ENCODE measurements at regions not wholly inside any gene's neighbourhood (a gene's known extent, or its start where the extent isn't known, plus 50 kb on each side); places are given as distances from the start of the nearest gene placed in this dataset.
A peak's percentile ranks its signal among the peaks of the same experiment; 100 is the strongest.

- Histone ChIP-seq H3K36me3 (ENCODE audit: control insufficient read depth, insufficient read depth, low read length) (no peaks in the 10 kb centered on the region), H3K4me1 (ENCODE audit: control insufficient read depth, insufficient read depth, low read length) (no peaks in the 10 kb centered on the region), H3K4me3 (ENCODE audit: low read length) (no peak overlapping the region), H3K27ac (ENCODE audit: low read length) (no peak overlapping the region), H3K9me3 (ENCODE audit: control insufficient read depth, low read depth, low read length) (no peaks in the 10 kb centered on the region), H3K27me3 (ENCODE audit: control insufficient read depth, insufficient read depth, low read length) (no peaks in the 10 kb centered on the region)
- DNase-seq = no peak
- no CpG with 5 or more reads among the region's 3 CpGs for WGBS (ENCODE audit: insufficient coverage, low lambda C conversion rate)
These were observed 121.6 kb upstream of the DCLK2 start for GRCh38 chr4:149956678-149957077.

DNA sequence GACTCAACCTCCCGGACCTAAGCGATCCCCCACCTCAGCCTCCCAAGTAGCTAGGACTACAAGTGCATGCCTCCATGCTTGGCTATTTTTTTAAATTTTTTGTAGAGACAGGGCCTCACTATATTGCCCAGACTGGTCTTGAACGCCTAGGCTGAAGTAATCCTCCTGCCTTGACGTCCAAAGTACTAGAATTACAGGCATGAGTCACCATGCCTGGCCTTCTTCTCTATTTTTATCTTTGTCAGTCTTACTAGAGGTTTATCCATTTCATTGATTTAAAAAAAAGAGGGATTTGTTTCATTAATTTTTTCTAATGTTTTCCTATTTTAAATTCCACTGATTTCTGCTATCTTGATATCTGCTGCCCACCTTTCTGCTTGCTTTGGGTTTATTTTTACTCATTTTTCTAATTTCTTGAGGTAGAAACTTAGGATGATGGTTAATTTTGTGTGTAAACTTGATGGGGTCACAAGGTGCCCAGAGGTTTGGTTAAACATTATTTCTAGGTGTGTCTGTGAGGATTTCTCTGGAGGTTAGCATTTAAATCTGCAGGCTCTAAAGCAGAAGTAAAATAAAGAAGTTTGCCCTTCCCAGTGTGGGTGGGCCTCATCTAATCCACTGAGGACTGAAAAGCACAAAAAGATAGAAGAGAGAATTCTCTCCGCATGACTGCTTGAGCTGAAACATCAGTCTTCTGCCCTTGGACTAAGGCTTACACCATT lies 116.2 kb upstream of the DCLK2 start:
- Histone ChIP-seq H3K27ac (ENCODE audit: low read length) (no peak overlapping the region), H3K4me3 (ENCODE audit: low read length) (no peak overlapping the region), H3K27me3 (ENCODE audit: control insufficient read depth, insufficient read depth, low read length) (no peaks in the 10 kb centered on the region), H3K9me3 (ENCODE audit: control insufficient read depth, low read depth, low read length) (no peaks in the 10 kb centered on the region), H3K4me1 (ENCODE audit: control insufficient read depth, insufficient read depth, low read length) (no peaks in the 10 kb centered on the region), H3K36me3 (ENCODE audit: control insufficient read depth, insufficient read depth, low read length) (no peaks in the 10 kb centered on the region)
- WGBS (ENCODE audit: insufficient coverage, low lambda C conversion rate) = 17% methylated on average over 1 of the region's 5 CpGs
- DNase-seq = peak; percentile 30 to 45

DNA sequence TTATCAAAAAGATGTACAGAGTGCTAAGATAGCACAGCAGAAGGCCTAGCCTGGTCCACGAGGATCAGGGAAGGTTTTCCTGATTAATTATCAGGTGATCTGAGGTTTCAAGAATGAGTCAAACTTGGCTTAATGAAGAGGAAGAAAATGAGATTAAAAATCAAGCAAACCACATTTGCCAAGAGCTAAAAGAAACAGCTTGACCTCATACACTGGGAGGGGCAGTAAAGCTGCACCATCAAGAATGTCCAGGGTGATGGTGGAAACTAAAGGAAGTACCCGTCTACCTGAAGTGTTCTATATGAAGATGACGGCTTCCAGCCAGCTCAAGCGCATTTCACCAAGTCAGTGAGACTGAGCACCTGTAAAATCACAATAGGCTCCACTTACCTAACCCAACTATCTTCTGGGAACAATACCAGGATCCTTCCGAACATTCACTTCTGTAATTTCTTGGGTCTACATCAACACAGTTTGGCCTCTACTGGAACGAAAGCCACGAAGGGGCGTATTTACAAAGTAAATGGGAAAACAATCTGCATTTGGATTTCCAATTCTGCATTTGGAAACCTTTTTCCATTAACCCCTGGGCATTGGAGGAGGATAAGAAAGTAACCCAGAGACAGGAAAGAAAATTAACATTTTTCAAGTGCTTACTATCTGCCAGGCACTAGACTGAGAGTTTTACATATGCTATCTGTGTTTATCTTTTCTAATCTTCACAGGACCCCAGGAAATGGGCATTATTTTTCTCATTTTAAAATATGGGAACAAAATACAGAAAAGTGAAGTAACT lies 114.0 kb upstream of the DCLK2 start:
- 89% methylated on average over 4 of the region's 8 CpGs for WGBS (ENCODE audit: insufficient coverage, low lambda C conversion rate)
- no peaks in the 10 kb centered on the region for H3K4me1 ChIP-seq (ENCODE audit: control insufficient read depth, insufficient read depth, low read length)
- no peaks in the 10 kb centered on the region for H3K9me3 ChIP-seq (ENCODE audit: control insufficient read depth, low read depth, low read length)
- H3K36me3 ChIP-seq (ENCODE audit: control insufficient read depth, insufficient read depth, low read length) = no peaks in the 10 kb centered on the region
- no peak overlapping the region for H3K27ac ChIP-seq (ENCODE audit: low read length)
- H3K27me3 ChIP-seq (ENCODE audit: control insufficient read depth, insufficient read depth, low read length) = no peaks in the 10 kb centered on the region
- H3K4me3 ChIP-seq (ENCODE audit: low read length) = no peak overlapping the region
- DNase-seq = no peak

GRCh38 chr4:149965206-149965605 lies 113.0 kb upstream of the DCLK2 start:
- no peaks in the 10 kb centered on the region for H3K27me3 ChIP-seq (ENCODE audit: control insufficient read depth, insufficient read depth, low read length)
- 61% methylated on average over 2 of the region's 2 CpGs for WGBS (ENCODE audit: insufficient coverage, low lambda C conversion rate)

DNA sequence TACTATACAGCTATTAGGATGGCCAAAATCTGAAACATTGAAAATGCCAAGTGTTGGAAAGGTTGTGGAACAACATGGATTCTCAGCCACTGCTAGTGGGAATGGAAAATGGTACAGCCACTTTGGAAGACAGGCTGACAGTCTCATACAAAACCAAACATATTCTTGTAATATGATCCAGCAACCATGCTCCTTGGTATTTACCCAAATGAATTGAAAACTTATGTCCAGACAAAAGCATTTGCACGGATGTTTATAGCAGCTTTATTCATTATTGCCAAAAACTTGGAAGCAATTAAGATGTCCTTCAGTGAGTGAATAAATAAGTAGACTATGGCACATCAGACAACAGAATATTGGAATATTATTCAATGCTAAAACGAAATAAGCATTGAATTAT lies 105.8 kb upstream of the DCLK2 start:
- no peaks in the 10 kb centered on the region for H3K9me3 ChIP-seq (ENCODE audit: control insufficient read depth, low read depth, low read length)
- H3K27ac ChIP-seq (ENCODE audit: low read length) = no peak overlapping the region
- no peaks in the 10 kb centered on the region for H3K36me3 ChIP-seq (ENCODE audit: control insufficient read depth, insufficient read depth, low read length)
- 75% methylated on average over 2 of the region's 2 CpGs for WGBS (ENCODE audit: insufficient coverage, low lambda C conversion rate)
- H3K4me3 ChIP-seq (ENCODE audit: low read length) = no peak overlapping the region
- no peaks in the 10 kb centered on the region for H3K4me1 ChIP-seq (ENCODE audit: control insufficient read depth, insufficient read depth, low read length)
- no peak for DNase-seq
- no peaks in the 10 kb centered on the region for H3K27me3 ChIP-seq (ENCODE audit: control insufficient read depth, insufficient read depth, low read length)

More at GRCh38 chr4:149965206-149965605, 113.0 kb upstream of the DCLK2 start:
- Histone ChIP-seq H3K36me3 (ENCODE audit: control insufficient read depth, insufficient read depth, low read length) (no peaks in the 10 kb centered on the region), H3K9me3 (ENCODE audit: control insufficient read depth, low read depth, low read length) (no peaks in the 10 kb centered on the region), H3K4me1 (ENCODE audit: control insufficient read depth, insufficient read depth, low read length) (no peaks in the 10 kb centered on the region), H3K27ac (ENCODE audit: low read length) (no peak overlapping the region), H3K4me3 (ENCODE audit: low read length) (no peak overlapping the region)
- DNase-seq = no peak

DNA sequence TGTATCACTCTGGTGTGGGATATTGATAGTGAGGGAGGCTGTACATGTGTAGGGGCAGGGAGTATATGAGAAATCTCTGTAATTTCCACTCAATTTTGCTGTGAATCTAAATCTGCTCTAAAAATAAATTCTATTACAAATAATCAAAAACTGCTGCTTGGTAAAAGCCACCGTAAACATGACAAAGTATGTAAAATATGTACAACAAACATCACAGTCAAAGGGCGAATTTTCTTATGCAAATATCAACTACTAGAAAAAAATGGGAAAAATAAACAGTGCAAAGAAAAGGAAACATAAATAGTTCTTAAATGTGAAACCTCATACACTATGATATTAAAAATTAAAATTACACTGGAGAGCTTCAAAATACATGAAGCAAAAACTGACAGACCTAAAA lies 105.1 kb upstream of the DCLK2 start:
- no peak for DNase-seq
- Histone ChIP-seq H3K4me1 (ENCODE audit: control insufficient read depth, insufficient read depth, low read length) (no peaks in the 10 kb centered on the region), H3K27me3 (ENCODE audit: control insufficient read depth, insufficient read depth, low read length) (no peaks in the 10 kb centered on the region), H3K27ac (ENCODE audit: low read length) (no peak overlapping the region), H3K9me3 (ENCODE audit: control insufficient read depth, low read depth, low read length) (no peaks in the 10 kb centered on the region), H3K36me3 (ENCODE audit: control insufficient read depth, insufficient read depth, low read length) (no peaks in the 10 kb centered on the region), H3K4me3 (ENCODE audit: low read length) (no peak overlapping the region)
- WGBS (ENCODE audit: insufficient coverage, low lambda C conversion rate) = 100% methylated on average over 2 of the region's 2 CpGs

GRCh38 chr4:149975172-149975571 lies 103.1 kb upstream of the DCLK2 start:
- Histone ChIP-seq H3K4me3 (ENCODE audit: low read length) (no peak overlapping the region), H3K36me3 (ENCODE audit: control insufficient read depth, insufficient read depth, low read length) (no peaks in the 10 kb centered on the region), H3K9me3 (ENCODE audit: control insufficient read depth, low read depth, low read length) (no peaks in the 10 kb centered on the region), H3K27me3 (ENCODE audit: control insufficient read depth, insufficient read depth, low read length) (no peaks in the 10 kb centered on the region), H3K27ac (ENCODE audit: low read length) (no peak overlapping the region), H3K4me1 (ENCODE audit: control insufficient read depth, insufficient read depth, low read length) (no peaks in the 10 kb centered on the region)
- DNase-seq = no peak
- 71% methylated on average over 1 of the region's 1 CpG for WGBS (ENCODE audit: insufficient coverage, low lambda C conversion rate)

- no peaks in the 10 kb centered on the region for H3K4me1 ChIP-seq (ENCODE audit: control insufficient read depth, insufficient read depth, low read length)
- no peaks in the 10 kb centered on the region for H3K36me3 ChIP-seq (ENCODE audit: control insufficient read depth, insufficient read depth, low read length)
- no peaks in the 10 kb centered on the region for H3K9me3 ChIP-seq (ENCODE audit: control insufficient read depth, low read depth, low read length)
- no peak overlapping the region for H3K4me3 ChIP-seq (ENCODE audit: low read length)
- 75% methylated on average over 1 of the region's 7 CpGs for WGBS (ENCODE audit: insufficient coverage, low lambda C conversion rate)
- no peak for DNase-seq
- H3K27me3 ChIP-seq (ENCODE audit: control insufficient read depth, insufficient read depth, low read length) = no peaks in the 10 kb centered on the region
- no peak overlapping the region for H3K27ac ChIP-seq (ENCODE audit: low read length)
These were observed 98.0 kb upstream of the DCLK2 start for GRCh38 chr4:149980121-149980682.

DNA sequence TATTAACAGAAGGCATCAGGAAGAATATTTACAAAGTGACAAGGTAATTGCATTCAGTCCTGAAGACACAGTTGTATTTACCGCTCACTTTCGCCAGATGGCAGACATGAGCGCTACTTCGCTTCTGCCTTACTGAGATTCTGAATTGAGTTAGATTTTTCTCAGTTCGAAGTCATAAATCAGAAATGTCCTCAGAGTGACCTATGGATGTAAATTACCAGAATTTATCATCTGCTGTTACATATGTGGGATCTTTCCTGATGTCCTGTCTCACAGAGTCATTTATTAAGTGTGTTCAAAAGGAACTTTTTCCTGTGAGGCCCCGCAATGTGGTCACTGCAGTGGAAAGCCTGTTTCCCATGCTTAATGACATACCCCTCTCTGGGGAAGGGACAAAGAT lies 97.3 kb upstream of the DCLK2 start:
- Histone ChIP-seq H3K27ac (ENCODE audit: low read length) (no peak overlapping the region), H3K4me3 (ENCODE audit: low read length) (no peak overlapping the region), H3K9me3 (ENCODE audit: control insufficient read depth, low read depth, low read length) (no peaks in the 10 kb centered on the region), H3K27me3 (ENCODE audit: control insufficient read depth, insufficient read depth, low read length) (no peaks in the 10 kb centered on the region), H3K4me1 (ENCODE audit: control insufficient read depth, insufficient read depth, low read length) (no peaks in the 10 kb centered on the region), H3K36me3 (ENCODE audit: control insufficient read depth, insufficient read depth, low read length) (no peaks in the 10 kb centered on the region)
- peak; percentile 23 to 32 for DNase-seq
- 0% methylated on average over 3 of the region's 6 CpGs for WGBS (ENCODE audit: insufficient coverage, low lambda C conversion rate)

GRCh38 chr4:149983401-149983800 lies 94.8 kb upstream of the DCLK2 start:
- no peaks in the 10 kb centered on the region for H3K36me3 ChIP-seq (ENCODE audit: control insufficient read depth, insufficient read depth, low read length)
- H3K9me3 ChIP-seq (ENCODE audit: control insufficient read depth, low read depth, low read length) = no peaks in the 10 kb centered on the region
- peaks cover 3% of the 10 kb centered on the region for H3K4me1 ChIP-seq (ENCODE audit: control insufficient read depth, insufficient read depth, low read length)
- H3K4me3 ChIP-seq (ENCODE audit: low read length) = no peak overlapping the region
- no peak overlapping the region for H3K27ac ChIP-seq (ENCODE audit: low read length)
- WGBS (ENCODE audit: insufficient coverage, low lambda C conversion rate) = no CpG with 5 or more reads among the region's 2 CpGs
- no peaks in the 10 kb centered on the region for H3K27me3 ChIP-seq (ENCODE audit: control insufficient read depth, insufficient read depth, low read length)
- DNase-seq = no peak
